Neural cell (in vitro differentiated cells): ENCODE measurements at regions not wholly inside any gene's neighbourhood (a gene's known extent, or its start where the extent isn't known, plus 50 kb on each side); places are given as distances from the start of the nearest gene placed in this dataset.

Experiments used
- EP300 ChIP-seq: fragments of 450-650 bp; conservative IDR thresholded peaks from 2 replicates; pipeline ENCODE4 v1.6.1; 2014; ENCODE audit warnings: antibody characterized with exemption, mild to moderate bottlenecking, moderate library complexity; ENCODE audit not compliant: poor library complexity, severe bottlenecking
- EZH2 ChIP-seq: fragments of 200-600, 300-800 bp; shearing (Covaris generic), sonication (generic); IDR thresholded peaks from 2 replicates; pipeline ENCODE4 v1.6.1; 2014; ENCODE audit warnings: antibody characterized with exemption, low read length, borderline replicate concordance, mild to moderate bottlenecking; ENCODE audit not compliant: insufficient read depth, poor library complexity, severe bottlenecking
- MXI1 ChIP-seq: fragments of 450-650 bp; conservative IDR thresholded peaks from 2 replicates; pipeline ENCODE4 v1.6.1; 2014; ENCODE audit warnings: antibody characterized with exemption, mild to moderate bottlenecking; ENCODE audit not compliant: poor library complexity, severe bottlenecking
- POLR2AphosphoS5 ChIP-seq: IDR thresholded peaks from 2 replicates; pipeline ENCODE4 v1.6.1; 2012
- REST ChIP-seq: IDR thresholded peaks from 2 replicates; pipeline ENCODE4 v1.6.1; 2012; ENCODE audit warnings: borderline replicate concordance
- SMC3 ChIP-seq: fragments of 450-650 bp; conservative IDR thresholded peaks from 2 replicates; pipeline ENCODE4 v1.6.1; 2014; ENCODE audit warnings: antibody characterized with exemption, mild to moderate bottlenecking, moderate library complexity; ENCODE audit not compliant: poor library complexity
- TF ChIP-seq, protein P1 (sequence below): fragments of 450-650 bp; IDR thresholded peaks from 2 replicates; pipeline ENCODE4 v1.5.1; 2014; ENCODE audit warnings: antibody characterized with exemption, mild to moderate bottlenecking, moderate library complexity; ENCODE audit not compliant: poor library complexity, severe bottlenecking

DNA sequence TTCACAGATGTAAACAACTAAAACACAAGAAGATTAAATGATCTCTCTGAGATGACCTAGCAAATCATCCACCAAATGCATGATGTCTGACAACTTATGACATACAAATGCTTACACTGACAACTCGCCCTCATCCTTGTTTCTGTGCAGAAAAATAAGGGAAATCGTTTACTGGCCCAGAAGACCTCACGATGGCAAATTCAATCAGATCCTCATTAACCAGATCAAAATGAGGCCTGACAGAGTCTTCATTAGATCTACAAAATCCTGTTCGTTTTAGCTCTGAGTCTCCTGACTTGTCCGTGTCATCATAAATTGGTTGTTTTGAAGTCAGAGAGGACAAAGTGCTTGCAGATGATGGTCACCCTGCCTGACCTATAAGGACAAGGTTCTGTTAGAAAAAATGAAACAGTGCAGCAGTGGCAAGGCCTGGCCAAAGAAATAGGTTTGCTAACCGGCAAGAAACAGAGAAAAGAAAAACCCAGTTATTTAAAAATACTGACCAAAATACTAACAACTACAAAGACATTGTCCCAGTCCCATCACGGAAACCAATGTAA, 109.5 kb downstream of the BTG1 start:
- TF ChIP-seq EZH2: no peak
- TF ChIP-seq, protein P1, sequence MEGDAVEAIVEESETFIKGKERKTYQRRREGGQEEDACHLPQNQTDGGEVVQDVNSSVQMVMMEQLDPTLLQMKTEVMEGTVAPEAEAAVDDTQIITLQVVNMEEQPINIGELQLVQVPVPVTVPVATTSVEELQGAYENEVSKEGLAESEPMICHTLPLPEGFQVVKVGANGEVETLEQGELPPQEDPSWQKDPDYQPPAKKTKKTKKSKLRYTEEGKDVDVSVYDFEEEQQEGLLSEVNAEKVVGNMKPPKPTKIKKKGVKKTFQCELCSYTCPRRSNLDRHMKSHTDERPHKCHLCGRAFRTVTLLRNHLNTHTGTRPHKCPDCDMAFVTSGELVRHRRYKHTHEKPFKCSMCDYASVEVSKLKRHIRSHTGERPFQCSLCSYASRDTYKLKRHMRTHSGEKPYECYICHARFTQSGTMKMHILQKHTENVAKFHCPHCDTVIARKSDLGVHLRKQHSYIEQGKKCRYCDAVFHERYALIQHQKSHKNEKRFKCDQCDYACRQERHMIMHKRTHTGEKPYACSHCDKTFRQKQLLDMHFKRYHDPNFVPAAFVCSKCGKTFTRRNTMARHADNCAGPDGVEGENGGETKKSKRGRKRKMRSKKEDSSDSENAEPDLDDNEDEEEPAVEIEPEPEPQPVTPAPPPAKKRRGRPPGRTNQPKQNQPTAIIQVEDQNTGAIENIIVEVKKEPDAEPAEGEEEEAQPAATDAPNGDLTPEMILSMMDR: no peak
- no peak for TF ChIP-seq EP300
- no peak for TF ChIP-seq SMC3
- no peak for TF ChIP-seq REST
- TF ChIP-seq MXI1: no peak
- no peak for TF ChIP-seq POLR2AphosphoS5
